ENCODE measurements at regions not wholly inside any gene's neighbourhood (a gene's known extent, or its start where the extent isn't known, plus 50 kb on each side); places are given as distances from the start of the nearest gene placed in this dataset.

DNA sequence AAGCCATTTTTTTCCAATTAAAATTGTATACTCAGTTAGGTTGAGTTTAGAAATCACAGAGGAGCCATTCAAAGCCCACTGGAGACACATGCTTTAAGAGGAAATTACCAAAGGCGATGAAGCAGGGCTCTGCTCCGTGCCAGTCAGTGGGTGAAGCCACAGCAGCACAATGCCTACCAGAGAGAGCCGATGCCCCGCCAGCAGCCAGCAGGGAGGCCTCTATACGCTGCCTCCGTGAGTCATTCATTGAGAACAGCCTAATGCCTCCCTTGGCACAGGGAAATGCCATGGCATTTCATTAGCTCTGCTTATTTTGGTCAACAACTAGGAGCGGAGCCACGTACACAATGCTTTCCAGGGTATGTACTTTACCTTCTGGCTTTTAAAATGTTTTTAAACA lies 197.8 kb upstream of the FRMD6 start:
- no peak for TF ChIP-seq POLR2A (IDR thresholded peaks at IDR 0.05)
- TF ChIP-seq, protein P1, sequence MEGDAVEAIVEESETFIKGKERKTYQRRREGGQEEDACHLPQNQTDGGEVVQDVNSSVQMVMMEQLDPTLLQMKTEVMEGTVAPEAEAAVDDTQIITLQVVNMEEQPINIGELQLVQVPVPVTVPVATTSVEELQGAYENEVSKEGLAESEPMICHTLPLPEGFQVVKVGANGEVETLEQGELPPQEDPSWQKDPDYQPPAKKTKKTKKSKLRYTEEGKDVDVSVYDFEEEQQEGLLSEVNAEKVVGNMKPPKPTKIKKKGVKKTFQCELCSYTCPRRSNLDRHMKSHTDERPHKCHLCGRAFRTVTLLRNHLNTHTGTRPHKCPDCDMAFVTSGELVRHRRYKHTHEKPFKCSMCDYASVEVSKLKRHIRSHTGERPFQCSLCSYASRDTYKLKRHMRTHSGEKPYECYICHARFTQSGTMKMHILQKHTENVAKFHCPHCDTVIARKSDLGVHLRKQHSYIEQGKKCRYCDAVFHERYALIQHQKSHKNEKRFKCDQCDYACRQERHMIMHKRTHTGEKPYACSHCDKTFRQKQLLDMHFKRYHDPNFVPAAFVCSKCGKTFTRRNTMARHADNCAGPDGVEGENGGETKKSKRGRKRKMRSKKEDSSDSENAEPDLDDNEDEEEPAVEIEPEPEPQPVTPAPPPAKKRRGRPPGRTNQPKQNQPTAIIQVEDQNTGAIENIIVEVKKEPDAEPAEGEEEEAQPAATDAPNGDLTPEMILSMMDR (IDR thresholded peaks at IDR 0.05): no peak
- 40 to 63% methylated on average over 8 of the region's 8 CpGs for WGBS, 2 donors
- no peak overlapping the region for H3K4me3 ChIP-seq (ENCODE audit: low read depth, poor library complexity, severe bottlenecking)
- DNase-seq (ENCODE audit: low spot score in 2 of 2): no peak
- intact Hi-C loops (cut with DNase I; ENCODE audit: low total_unique reads): no loop called here

DNA sequence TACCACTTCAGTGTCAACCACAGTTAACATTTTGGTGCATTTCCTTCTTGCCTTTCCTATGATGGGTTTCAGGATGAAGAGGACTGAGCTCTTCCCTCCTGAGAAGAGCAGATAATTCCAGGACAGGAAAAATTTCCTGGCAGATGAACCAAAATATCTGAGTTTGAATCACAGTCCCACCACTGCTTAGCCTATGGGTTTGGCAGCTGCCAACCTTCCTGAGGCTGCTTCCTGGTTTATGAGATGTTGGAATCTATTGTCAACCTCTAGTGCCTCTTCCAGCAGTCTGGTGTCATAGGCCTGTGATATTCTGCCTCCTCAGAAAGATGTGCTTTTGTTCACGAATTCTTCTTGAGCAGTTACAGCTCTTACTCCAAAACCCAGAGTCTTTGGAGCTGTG lies 197.4 kb upstream of the FRMD6 start:
- 70 to 78% methylated on average over 1 of the region's 1 CpG for WGBS, 2 donors
- intact Hi-C loops (cut with DNase I; ENCODE audit: low total_unique reads): no loop called here
- no peak overlapping the region for H3K4me3 ChIP-seq (ENCODE audit: low read depth, poor library complexity, severe bottlenecking)
- DNase-seq (ENCODE audit: low spot score in 2 of 2): no peak
- TF ChIP-seq POLR2A (IDR thresholded peaks at IDR 0.05): no peak
- TF ChIP-seq, protein P1 (IDR thresholded peaks at IDR 0.05): no peak

DNA sequence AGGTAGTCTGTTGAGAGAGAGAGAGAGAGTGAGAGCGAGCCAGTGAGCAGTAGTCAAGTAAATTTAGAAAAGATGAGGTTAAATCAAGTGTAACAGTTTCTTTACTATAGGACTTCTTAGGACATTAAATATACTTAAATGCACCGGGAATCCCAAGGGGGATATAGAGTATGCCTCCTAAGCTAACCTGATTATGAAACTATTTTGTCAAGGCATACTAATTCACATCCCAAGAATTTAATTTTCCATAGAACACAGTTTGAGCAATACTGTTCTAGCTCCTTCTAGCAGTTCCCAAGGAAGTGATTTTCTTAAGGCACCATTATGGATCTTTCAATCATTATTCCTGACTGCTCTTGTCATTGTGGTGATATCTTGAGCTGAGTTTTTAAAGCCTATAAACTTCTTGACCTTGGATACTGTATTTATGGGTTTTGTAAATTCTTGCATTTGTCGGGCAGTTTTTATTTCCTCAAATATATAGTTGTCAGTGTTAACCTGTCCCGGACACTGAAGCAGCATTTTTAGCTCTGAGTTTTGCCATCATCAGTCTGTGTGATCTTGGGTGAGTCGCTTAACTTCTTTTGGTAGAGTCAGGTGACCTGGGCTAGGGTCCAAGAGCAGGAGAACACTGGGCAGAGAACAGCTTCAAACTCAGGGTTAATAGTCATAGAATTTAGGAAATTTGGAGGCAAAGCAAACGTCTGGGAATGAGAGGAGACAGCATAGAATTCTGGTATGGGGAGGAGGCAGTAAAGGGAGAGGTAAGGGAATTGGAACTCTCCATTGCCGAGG lies 196.5 kb upstream of the FRMD6 start:
- H3K4me3 ChIP-seq (ENCODE audit: low read depth, poor library complexity, severe bottlenecking): no peak overlapping the region
- TF ChIP-seq, protein P1 (IDR thresholded peaks at IDR 0.05): no peak
- TF ChIP-seq POLR2A (IDR thresholded peaks at IDR 0.05): no peak
- intact Hi-C loops (cut with DNase I; ENCODE audit: low total_unique reads): no loop called here
- DNase-seq (ENCODE audit: low spot score in 2 of 2): no peak
- WGBS, 2 donors: 75 to 80% methylated on average over 7 of the region's 7 CpGs

DNA sequence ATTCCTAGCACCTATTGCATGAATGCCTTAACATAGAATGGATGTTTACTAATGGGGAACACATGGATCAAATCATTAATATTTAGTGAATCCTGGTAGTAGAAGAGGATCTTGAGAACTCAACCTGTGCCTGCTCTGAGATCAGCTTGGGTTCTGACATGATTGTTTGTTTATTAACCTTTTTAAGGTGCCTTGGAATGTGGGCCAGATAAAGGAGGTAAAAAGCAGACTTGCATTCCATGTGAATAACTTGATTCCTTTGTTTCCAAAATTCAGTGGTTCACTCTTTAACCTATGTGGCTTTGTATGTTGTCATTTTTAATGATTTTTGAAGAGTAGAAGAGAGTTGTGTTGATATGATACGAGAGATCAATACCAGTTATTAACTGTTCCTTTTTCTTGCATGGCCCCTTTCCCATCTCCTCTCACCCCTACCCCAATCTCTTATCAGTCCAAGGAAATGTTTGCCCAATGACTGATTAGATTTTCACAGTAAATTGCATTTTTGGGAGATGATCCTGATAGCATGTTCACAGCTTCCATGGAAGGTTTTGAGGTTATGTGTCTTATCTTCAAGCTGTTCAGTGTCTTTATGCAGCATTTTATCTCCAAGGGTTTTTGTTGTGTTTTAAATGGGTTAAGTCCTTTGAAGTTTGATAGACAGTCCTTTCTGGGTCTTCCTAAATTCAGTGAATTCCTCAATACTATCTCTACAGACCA lies 193.7 kb upstream of the FRMD6 start:
- no peak for TF ChIP-seq POLR2A (IDR thresholded peaks at IDR 0.05)
- TF ChIP-seq, protein P1 (IDR thresholded peaks at IDR 0.05): no peak
- no peak overlapping the region for H3K4me3 ChIP-seq (ENCODE audit: low read depth, poor library complexity, severe bottlenecking)
- no peak for DNase-seq (ENCODE audit: low spot score in 2 of 2)
- intact Hi-C loops (cut with DNase I; ENCODE audit: low total_unique reads): no loop called here
- 86 to 97% methylated on average over 1 of the region's 1 CpG for WGBS, 2 donors

DNA sequence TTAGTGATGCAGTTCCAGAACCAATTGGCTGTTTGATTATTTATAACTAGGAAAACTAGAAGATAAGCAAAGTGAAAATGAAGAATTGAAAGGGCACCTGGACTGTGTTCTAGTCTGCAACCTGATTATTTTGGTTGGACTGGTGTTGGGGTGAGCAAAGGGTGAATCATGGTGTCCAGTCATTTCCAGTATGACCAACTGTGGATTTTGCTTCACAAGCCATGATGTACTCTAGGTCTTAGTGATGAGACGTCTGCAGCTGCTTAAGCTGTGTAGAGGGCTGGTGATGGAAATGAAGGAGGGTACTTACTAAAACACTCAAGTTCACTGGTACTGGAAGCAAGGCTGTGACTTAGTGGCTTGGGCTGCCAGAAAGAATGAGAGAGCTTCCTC lies 193.2 kb upstream of the FRMD6 start:
- intact Hi-C loops (cut with DNase I; ENCODE audit: low total_unique reads): no loop called here
- no peak for DNase-seq (ENCODE audit: low spot score in 2 of 2)
- TF ChIP-seq, protein P1 (IDR thresholded peaks at IDR 0.05): no peak
- TF ChIP-seq POLR2A (IDR thresholded peaks at IDR 0.05): no peak
- 88 to 100% methylated on average over 1 of the region's 1 CpG for WGBS, 2 donors
- no peak overlapping the region for H3K4me3 ChIP-seq (ENCODE audit: low read depth, poor library complexity, severe bottlenecking)
